ENCODE measurements at regions not wholly inside any gene's neighbourhood (a gene's known extent, or its start where the extent isn't known, plus 50 kb on each side); places are given as distances from the start of the nearest gene placed in this dataset.

DNA sequence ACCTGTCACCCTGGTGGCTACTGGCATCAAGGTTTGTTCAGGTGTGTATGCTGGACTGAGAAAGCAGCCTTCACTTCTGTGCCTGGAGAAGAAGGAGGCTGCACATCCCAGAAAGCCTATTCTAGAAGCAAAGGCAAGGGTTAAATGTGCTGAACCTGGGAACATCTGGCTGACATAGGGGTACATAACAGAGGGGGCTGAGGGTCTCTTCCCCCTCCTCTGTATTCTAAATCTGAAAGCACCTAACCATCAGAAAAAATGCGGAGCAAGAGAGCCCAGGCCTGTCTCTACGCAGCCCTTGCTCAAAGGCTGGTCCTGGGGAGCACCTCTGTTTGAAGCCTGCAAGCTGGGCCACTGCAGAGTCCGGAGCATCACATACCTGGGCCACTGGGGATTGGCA lies 53.2 kb upstream of the FSTL4 start:
- no peak for TF ChIP-seq CTCF (IDR thresholded peaks at IDR 0.05; ENCODE audit: poor library complexity, severe bottlenecking)
- ATAC-seq (ENCODE audit: low read depth) = no peak
- Histone ChIP-seq H3K4me1 (ENCODE audit: insufficient read depth, poor library complexity, severe bottlenecking) (peaks cover 24% of the 10 kb centered on the region), H3K27me3 (ENCODE audit: insufficient read depth, poor library complexity, severe bottlenecking) (no peaks in the 10 kb centered on the region), H3K4me3 (ENCODE audit: severe bottlenecking) (no peak overlapping the region), H3K9me3 (ENCODE audit: severe bottlenecking) (no peaks in the 10 kb centered on the region), H3K36me3 (ENCODE audit: low read depth) (no peaks in the 10 kb centered on the region), H3K27ac (ENCODE audit: poor library complexity, severe bottlenecking) (peak overlapping the region; percentile 75)
- no peak for DNase-seq (ENCODE audit: low spot score)

- TF ChIP-seq CTCF (IDR thresholded peaks at IDR 0.05; ENCODE audit: poor library complexity, severe bottlenecking) = no peak
- Histone ChIP-seq H3K9me3 (ENCODE audit: severe bottlenecking) (no peaks in the 10 kb centered on the region), H3K4me1 (ENCODE audit: insufficient read depth, poor library complexity, severe bottlenecking) (peaks cover 24% of the 10 kb centered on the region), H3K36me3 (ENCODE audit: low read depth) (no peaks in the 10 kb centered on the region), H3K4me3 (ENCODE audit: severe bottlenecking) (no peak overlapping the region), H3K27me3 (ENCODE audit: insufficient read depth, poor library complexity, severe bottlenecking) (no peaks in the 10 kb centered on the region), H3K27ac (ENCODE audit: poor library complexity, severe bottlenecking) (peak overlapping the region; percentile 75)
- ATAC-seq (ENCODE audit: low read depth) (peak; percentile 93), DNase-seq (ENCODE audit: low spot score) (peak; percentile 92)
These were observed 52.1 kb upstream of the FSTL4 start for GRCh38 chr5:133664422-133664821.

DNA sequence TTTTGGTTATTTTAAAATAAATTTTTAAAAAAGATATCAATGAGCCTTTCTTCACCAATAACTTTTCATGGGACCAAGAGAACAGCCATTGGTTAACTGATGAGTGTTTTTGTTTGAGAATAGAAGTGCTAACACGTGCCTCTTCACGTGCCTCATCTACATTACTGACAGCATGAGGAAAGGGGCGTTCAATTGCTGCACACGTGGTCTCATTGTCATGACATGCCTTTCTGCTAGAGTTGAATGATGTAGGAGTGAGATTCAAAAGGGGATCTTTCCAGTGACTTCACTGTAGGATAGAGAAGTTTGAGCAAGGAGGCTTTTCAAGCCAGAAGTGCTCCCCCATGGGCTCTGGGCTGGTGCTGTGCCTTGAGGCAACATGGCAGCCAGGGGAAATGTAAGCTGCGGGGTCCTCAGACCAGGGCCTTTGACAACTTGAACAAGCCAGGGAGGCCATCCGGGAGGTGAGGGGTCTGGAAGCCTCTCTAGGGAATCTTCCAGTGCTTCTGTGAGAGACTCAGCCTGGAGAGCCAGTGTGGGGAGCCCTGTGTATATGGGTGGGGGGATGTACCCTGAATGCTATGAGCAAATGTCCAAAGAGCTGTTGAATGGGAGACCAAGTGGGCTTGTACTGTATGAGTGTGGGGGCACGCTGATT lies 51.2 kb upstream of the FSTL4 start:
- Histone ChIP-seq H3K4me1 (ENCODE audit: insufficient read depth, poor library complexity, severe bottlenecking) (peaks cover 24% of the 10 kb centered on the region), H3K36me3 (ENCODE audit: low read depth) (no peaks in the 10 kb centered on the region), H3K27ac (ENCODE audit: poor library complexity, severe bottlenecking) (peak overlapping the region; percentile 75), H3K9me3 (ENCODE audit: severe bottlenecking) (no peaks in the 10 kb centered on the region), H3K27me3 (ENCODE audit: insufficient read depth, poor library complexity, severe bottlenecking) (no peaks in the 10 kb centered on the region), H3K4me3 (ENCODE audit: severe bottlenecking) (no peak overlapping the region)
- TF ChIP-seq CTCF (IDR thresholded peaks at IDR 0.05; ENCODE audit: poor library complexity, severe bottlenecking) = no peak
- no peak for ATAC-seq (ENCODE audit: low read depth)
- no peak for DNase-seq (ENCODE audit: low spot score)

DNA sequence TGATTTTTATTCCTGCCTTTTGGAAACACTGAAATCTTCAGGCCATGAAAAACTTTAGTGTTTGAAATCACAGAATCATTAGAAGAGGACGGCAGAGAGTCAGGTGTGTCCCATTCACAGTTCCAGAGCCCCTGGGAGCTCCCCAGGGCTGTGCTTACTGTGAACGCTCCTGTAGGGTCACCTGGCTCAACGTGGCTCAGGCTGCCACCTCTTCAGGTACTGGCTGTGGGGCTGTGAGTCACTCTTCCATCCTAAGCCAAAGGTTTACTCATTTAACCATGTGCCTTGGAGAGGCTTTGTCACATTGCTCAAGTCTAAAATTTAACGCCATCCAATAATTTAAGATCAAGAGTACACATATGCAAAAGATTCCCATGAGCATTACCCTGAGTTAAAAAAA lies 50.2 kb upstream of the FSTL4 start:
- ATAC-seq (ENCODE audit: low read depth) (peak; percentile 44), DNase-seq (ENCODE audit: low spot score) (no peak)
- Histone ChIP-seq H3K27ac (ENCODE audit: poor library complexity, severe bottlenecking) (no peak overlapping the region), H3K36me3 (ENCODE audit: low read depth) (no peaks in the 10 kb centered on the region), H3K4me1 (ENCODE audit: insufficient read depth, poor library complexity, severe bottlenecking) (peaks cover 24% of the 10 kb centered on the region), H3K27me3 (ENCODE audit: insufficient read depth, poor library complexity, severe bottlenecking) (no peaks in the 10 kb centered on the region), H3K9me3 (ENCODE audit: severe bottlenecking) (no peaks in the 10 kb centered on the region), H3K4me3 (ENCODE audit: severe bottlenecking) (no peak overlapping the region)
- no peak for TF ChIP-seq CTCF (IDR thresholded peaks at IDR 0.05; ENCODE audit: poor library complexity, severe bottlenecking)

All from RWPE2 (cell line).